ENCODE measurements at regions not wholly inside any gene's neighbourhood (a gene's known extent, or its start where the extent isn't known, plus 50 kb on each side); places are given as distances from the start of the nearest gene placed in this dataset.

GRCh38 chr4:162352580-162353107, 188.8 kb upstream of the FSTL5 start:
- no peak for DNase-seq (ENCODE audit: low spot score)

- DNase-seq (ENCODE audit: low spot score): no peak
Observed at GRCh38 chr4:162350331-162350730, 186.5 kb upstream of the FSTL5 start.

DNA sequence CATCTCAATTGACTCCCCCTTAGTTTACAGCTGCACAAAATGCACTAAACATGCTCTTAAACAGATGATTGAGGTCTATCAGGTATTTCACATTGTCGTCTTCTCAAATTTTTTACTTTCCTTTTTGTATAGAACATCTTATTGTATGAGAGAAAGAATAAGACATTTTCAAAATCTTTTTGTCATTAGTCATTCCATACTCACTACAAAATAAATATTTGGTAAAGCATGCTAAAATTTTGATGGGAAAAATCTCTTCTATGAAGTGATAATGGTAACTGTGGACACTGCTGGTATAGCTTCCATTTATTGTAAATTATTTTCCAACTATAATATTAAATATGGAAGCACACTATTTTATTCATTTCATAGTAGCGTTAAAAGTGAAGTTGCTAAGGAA, 185.6 kb upstream of the FSTL5 start:
- no peak for DNase-seq (ENCODE audit: low spot score)

DNA sequence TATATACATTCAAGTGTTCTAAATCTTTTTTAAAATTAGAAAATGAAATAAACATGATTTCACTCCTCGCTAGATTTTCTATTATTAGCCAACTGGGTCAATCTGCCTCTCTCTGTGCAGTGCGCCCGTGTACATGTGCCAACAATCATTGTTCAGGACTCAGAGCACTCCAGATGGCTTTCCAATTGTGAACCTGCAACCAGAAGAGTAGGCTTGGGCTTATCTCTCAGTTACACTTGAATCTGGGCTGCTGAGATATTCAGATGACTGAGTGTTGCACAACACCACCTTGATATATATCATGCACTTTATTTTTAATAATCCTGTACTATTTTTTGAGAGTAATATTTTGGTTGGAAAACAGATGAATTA, 184.0 kb upstream of the FSTL5 start:
- DNase-seq (ENCODE audit: low spot score): no peak

GRCh38 chr4:162347156-162347841, 183.5 kb upstream of the FSTL5 start:
- DNase-seq (ENCODE audit: low spot score): no peak

DNA sequence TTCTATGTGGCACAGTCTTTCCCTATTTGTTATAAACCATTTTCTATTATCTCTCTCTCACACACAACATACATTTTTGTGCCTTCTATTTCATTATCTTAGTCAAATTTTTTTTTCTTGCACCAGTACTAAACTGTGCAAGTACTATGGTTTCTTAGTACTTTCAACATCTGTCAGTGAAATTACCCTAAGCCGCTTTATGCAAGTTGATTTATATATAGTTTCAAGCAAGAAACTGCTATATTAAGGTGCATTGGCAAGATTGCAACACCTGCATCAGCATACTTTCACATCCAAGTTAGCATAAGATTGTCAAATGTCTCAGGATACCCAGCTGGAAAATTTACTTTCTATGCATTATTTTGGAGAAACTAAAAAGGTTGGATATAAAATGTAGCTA, 180.2 kb upstream of the FSTL5 start:
- DNase-seq (ENCODE audit: low spot score): no peak

GRCh38 chr4:162341533-162341932, 177.7 kb upstream of the FSTL5 start:
- DNase-seq (ENCODE audit: low spot score): no peak

- DNase-seq (ENCODE audit: low spot score): no peak
Observed at GRCh38 chr4:162323919-162324318, 160.1 kb upstream of the FSTL5 start.

DNA sequence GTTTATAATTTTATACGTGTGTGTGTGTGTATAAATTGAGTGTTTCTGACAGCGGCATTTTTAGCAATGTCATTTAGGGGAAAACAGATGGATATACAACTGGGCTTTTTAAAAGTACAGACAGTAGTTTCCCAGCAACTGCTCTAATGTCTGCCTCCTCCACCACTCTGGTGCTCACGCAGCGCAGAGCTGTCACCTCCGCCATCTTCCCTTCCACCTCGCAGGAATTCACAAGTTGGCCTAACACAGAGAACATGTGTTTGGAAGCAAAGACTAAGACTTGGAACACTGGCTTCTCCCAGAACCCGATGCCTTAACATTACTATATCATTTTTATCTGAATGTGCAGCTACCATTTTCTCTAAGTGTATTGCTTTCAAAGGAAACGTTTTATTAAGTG, 158.3 kb upstream of the FSTL5 start:
- no peak for DNase-seq (ENCODE audit: low spot score)

DNA sequence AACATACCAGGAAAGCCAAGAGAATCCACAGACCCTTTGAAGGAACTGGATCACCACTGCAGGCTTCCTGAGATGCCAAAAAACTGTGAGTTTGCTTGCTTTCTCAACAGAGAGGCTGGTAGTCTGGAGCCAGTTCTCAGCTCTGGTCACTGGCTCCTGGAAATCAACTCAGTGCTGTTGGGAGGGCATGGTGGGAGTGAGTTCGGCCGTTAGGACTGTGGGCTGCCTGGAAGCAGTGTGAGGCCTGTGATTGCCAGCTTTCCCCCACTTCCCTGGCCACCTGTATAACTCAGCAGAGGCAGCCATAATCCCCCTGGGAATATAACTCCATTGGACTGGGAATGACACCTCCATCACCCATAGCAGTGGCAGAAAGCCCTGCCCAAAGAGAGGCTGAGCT, 122.0 kb upstream of the FSTL5 start:
- DNase-seq (ENCODE audit: low spot score): no peak

DNA sequence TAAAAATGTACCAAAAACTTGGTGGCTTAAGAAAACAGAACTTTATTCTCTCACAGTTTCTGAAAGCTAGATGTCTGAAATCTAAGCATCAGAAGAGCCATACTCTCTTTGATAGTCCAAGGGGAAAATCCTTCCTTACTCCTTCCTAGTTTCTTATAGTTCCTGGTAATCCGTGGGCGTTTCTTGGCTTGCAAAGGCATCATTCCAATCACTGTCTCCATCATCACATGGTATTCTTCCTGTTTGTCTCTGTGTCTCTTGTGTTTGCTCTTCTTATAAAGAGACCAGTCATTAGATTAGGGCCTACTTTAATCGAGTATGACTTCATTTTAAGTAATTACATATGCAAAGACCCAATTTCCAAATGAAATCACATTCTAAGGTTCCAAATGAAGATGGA, 118.9 kb upstream of the FSTL5 start:
- peak; percentile 45 for DNase-seq (ENCODE audit: low spot score)

DNA sequence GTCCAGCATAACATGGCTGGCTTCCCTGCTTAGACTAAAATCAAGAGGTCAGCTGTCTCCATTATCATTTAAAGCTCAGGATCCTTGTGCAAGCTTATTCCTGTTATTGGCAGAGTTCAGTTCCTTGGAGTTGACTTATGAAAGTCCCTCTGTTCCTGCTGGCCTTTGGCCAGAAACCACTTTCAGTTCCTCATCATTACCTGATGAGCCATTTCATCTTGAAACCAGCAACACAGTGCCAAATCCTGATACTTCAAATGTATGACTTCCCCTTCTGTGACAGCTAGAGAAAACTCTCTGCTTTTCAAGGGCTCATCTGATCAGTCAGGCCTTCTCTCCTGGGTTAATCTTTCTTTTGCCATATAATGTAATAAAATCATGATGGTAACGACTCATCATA, 110.6 kb upstream of the FSTL5 start:
- DNase-seq (ENCODE audit: low spot score): no peak

DNA sequence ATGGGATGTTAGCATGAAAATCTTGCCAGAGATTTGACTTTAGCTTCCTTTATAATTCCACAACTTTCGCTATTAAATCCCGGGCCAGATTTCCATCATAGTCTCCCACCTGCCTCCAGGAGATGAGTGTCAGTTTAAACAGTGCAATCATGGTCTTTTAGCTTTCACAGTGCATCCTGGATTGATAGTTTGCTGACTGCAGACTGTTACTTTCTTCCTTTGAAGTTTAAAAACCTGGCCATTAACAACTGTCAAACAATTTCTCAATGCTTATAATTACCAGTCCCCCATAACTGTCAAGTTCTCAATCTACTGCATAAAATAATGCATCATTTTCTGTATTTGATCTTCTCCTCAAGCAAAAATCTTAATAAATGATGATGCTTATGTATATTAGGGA, 108.4 kb upstream of the FSTL5 start:
- DNase-seq (ENCODE audit: low spot score): no peak

DNA sequence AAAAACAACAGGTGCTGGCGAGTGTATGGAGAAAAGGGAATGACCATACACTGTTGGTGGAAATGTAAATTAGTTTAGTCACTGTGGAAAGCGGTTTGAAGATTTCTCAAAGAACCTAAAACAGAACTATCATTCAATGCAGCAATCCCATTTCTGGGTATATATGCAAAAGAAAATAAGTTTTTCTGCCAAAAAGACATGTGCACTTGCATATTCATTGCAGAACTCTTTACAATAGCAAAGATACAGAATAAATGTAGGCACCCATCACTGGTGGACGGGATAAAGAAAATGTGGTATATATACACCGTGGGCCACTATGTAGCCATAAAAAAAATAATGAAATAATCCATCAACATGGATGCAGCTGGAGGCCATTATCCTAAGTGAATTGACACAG, 105.1 kb upstream of the FSTL5 start:
- DNase-seq (ENCODE audit: low spot score): no peak

DNA sequence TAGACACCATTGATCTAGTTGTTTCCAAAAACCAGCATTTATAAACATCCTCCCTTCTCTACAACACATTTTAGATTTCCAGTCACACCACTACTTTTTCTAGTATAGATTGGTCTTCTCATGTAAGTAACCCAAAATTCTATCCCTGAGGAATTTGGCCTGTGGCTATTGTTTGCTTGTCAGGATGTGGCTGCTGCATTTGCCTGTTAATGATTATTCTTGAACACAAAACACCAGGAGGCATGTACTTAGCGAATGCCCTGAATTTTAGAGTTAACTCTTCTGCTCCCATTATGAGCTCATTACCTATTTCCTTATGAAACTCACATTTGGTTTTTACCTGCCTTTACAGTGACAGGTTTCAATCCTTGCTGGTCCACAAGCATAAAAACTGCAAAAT, 102.0 kb upstream of the FSTL5 start:
- no peak for DNase-seq (ENCODE audit: low spot score)

GRCh38 chr4:162245051-162245450, 81.3 kb upstream of the FSTL5 start:
- no peak for DNase-seq (ENCODE audit: low spot score)

- DNase-seq (ENCODE audit: low spot score): no peak
Observed at GRCh38 chr4:162241857-162242256, 78.1 kb upstream of the FSTL5 start.

DNA sequence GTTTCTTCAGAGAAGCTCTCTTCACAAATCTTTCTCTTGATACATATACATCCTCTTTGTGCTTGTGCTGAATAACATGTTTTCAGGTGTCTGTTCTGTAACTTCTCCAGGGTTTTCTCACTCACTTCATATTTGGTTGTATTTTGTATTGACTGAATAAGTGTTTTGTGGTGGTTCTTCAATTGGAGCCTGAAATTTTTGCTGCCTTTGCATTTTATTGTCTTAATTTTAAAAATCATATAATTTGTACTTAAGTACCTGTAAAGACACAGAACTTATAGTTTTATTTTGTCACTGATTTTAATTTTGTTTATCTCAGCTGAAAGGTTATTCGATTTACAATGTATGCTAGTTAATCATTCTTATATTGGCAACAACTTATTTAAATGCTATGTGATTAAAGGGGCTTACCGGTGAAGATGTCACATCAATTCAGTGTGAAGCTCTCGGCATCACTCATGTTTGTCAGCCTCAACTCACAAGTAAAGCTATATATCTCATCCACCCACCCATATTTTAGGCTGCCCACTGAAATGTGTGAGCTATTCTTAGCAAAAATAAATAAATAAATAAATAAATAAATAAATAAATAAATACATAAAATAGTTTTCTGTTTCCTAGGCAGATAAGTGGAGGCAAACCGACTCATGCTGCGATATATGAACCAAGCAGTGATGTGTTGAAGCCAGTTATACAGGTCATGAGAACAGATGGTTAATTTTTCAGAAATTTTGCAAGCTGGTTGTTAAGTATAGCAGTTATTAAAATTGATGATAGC, 76.4 kb upstream of the FSTL5 start:
- no peak for DNase-seq (ENCODE audit: low spot score)

- DNase-seq (ENCODE audit: low spot score): no peak
Observed at GRCh38 chr4:162237676-162238075, 73.9 kb upstream of the FSTL5 start.

DNA sequence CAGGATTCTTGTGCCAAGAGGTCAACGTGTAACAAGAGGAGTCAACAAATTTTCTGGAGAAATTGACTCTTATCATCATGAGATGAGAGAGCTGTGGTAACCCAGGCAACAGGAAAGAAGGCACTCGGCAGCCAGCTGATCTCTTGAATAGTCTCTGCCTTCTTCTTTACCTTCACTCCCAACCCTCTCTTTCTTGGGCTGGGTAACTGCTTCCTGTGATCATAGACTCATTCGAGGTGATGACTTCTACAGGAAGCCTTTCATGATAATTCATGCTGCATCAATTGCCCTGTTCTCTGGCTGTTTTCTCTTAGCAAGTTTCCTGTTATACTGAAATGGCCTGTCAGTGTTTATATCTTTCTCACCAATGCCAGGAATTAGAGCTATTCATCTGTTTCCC, 70.8 kb upstream of the FSTL5 start:
- no peak for DNase-seq (ENCODE audit: low spot score)

DNA sequence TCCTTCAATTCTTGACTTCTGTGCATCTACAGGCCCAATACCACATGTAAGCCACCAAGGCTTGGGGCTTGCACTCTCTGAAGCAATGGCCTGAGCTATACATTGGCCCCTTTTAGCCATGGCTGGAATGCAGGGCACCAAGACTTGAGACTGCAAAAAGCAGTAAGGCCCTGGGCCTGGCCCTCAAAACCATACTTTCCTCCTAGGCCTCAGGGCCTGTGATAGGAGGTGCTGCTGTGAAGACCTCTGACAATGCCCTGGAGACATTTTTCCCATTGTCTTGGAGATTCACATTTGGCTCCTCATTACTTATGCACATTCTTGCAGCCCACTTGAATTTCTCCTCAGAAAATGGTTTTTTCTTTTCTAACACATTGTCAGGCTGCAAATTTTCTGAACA, 68.5 kb upstream of the FSTL5 start:
- no peak for DNase-seq (ENCODE audit: low spot score)

DNA sequence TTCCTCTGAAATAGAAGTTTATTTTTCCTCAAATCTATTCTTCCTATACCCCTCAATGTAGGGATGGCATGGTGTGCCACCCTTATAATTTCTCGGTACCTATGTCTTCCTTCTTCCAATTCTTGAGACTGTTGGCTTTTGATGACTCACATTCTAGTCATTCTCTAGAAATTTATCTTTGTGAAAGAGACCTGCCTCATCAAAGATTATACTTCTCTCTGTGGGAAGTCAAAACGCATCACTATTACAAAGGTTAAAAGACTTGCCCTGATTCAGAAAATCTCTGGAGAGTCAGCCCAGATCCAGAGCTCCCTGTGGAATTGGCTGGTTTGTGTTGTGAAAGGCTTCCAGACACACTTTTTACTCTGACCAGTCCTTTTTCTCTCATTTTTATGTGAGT, 65.9 kb upstream of the FSTL5 start:
- peak; percentile 34 for DNase-seq (ENCODE audit: low spot score)

GRCh38 chr4:162221148-162221547, 57.3 kb upstream of the FSTL5 start:
- DNase-seq (ENCODE audit: low spot score): no peak

Data from COLO829 (cell line).